ENCODE measurements at regions not wholly inside any gene's neighbourhood (a gene's known extent, or its start where the extent isn't known, plus 50 kb on each side); places are given as distances from the start of the nearest gene placed in this dataset.

- no peak for TF ChIP-seq CTCF (IDR thresholded peaks at IDR 0.05; ENCODE audit: low read length, missing control alignments)
- H3K4me3 ChIP-seq (replicated peaks; ENCODE audit: low read depth, low read length) = no peak overlapping the region
- no peak for DNase-seq (ENCODE audit: low read depth)
Observed at GRCh38 chr10:57102236-57102635, 741.2 kb upstream of the ZWINT start.

DNA sequence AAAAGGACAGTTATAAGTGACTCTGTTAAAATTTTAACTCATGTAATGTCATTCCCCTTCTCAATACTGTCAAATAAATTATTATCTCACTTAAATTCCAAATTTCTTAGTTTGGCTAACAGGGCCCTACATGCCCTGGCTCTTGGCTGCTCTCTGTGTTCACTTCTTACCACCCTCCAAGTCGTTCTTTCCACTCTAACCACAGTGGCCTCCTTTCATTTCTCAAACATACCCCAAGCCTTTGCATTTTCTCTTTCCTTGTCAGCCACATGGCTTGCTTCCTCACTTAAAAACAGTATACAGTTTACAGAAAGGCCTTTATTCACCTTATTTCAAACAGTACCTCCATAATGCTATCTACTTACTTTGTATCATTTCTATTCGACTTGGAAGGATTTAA is 737.1 kb upstream of the ZWINT start:
- no peak for DNase-seq (ENCODE audit: low read depth)
- no peak for TF ChIP-seq CTCF (IDR thresholded peaks at IDR 0.05; ENCODE audit: low read length, missing control alignments)
- H3K4me3 ChIP-seq (replicated peaks; ENCODE audit: low read depth, low read length) = no peak overlapping the region

DNA sequence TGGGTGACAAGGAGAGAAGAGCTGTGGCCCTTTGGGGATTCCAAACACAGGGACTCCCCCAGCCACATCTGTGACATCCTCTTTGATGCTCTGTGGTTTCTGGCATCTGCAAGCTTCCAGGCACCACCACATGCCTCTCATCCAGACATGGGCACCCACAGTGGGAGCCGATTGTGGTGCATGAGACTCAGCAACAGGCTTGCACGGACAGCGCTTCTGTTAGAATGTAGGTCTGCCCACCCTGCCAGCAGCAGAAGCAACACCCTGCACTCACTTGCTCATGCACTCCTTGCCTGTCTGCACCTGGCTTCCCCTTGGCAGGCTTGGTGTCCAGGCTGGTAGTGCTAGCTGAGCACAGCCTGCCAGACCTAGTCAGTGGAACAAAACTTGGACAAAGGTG is 735.0 kb upstream of the ZWINT start:
- DNase-seq (ENCODE audit: low read depth) = no peak
- no peak for TF ChIP-seq CTCF (IDR thresholded peaks at IDR 0.05; ENCODE audit: low read length, missing control alignments)

GRCh38 chr10:57094965-57095364 is 733.9 kb upstream of the ZWINT start:
- DNase-seq (ENCODE audit: low read depth) = no peak
- H3K4me3 ChIP-seq (replicated peaks; ENCODE audit: low read depth, low read length) = no peak overlapping the region
- TF ChIP-seq CTCF (IDR thresholded peaks at IDR 0.05; ENCODE audit: low read length, missing control alignments) = no peak

More for the DNA sequence above, 735.0 kb upstream of the ZWINT start:
- no peak overlapping the region for H3K4me3 ChIP-seq (replicated peaks; ENCODE audit: low read depth, low read length)

GRCh38 chr10:57094083-57094482 is 733.0 kb upstream of the ZWINT start:
- DNase-seq (ENCODE audit: low read depth) = no peak
- no peak for TF ChIP-seq CTCF (IDR thresholded peaks at IDR 0.05; ENCODE audit: low read length, missing control alignments)
- no peak overlapping the region for H3K4me3 ChIP-seq (replicated peaks; ENCODE audit: low read depth, low read length)

GRCh38 chr10:57053530-57053929 is 692.5 kb upstream of the ZWINT start:
- no peak for DNase-seq (ENCODE audit: low read depth)
- no peak overlapping the region for H3K4me3 ChIP-seq (replicated peaks; ENCODE audit: low read depth, low read length)
- TF ChIP-seq CTCF (IDR thresholded peaks at IDR 0.05; ENCODE audit: low read length, missing control alignments) = no peak

- TF ChIP-seq CTCF (IDR thresholded peaks at IDR 0.05; ENCODE audit: low read length, missing control alignments) = no peak
- no peak for DNase-seq (ENCODE audit: low read depth)
- H3K4me3 ChIP-seq (replicated peaks; ENCODE audit: low read depth, low read length) = no peak overlapping the region
Observed at GRCh38 chr10:57049096-57049495, 688.0 kb upstream of the ZWINT start.
